HG02885 (cell line): ENCODE measurements at regions not wholly inside any gene's neighbourhood (a gene's known extent, or its start where the extent isn't known, plus 50 kb on each side); places are given as distances from the start of the nearest gene placed in this dataset.

Experiments used
- ATAC-seq: cut with Tn5 transposase; IDR thresholded peaks from one replicate; pipeline ENCODE4 v1.9.1; 2021; ENCODE audit warnings: mild to moderate bottlenecking; ENCODE audit not compliant: unreplicated experiment, poor library complexity

- no peak for ATAC-seq
Observed at GRCh38 chr3:104951426-104951825, 415.3 kb upstream of the ALCAM start.

DNA sequence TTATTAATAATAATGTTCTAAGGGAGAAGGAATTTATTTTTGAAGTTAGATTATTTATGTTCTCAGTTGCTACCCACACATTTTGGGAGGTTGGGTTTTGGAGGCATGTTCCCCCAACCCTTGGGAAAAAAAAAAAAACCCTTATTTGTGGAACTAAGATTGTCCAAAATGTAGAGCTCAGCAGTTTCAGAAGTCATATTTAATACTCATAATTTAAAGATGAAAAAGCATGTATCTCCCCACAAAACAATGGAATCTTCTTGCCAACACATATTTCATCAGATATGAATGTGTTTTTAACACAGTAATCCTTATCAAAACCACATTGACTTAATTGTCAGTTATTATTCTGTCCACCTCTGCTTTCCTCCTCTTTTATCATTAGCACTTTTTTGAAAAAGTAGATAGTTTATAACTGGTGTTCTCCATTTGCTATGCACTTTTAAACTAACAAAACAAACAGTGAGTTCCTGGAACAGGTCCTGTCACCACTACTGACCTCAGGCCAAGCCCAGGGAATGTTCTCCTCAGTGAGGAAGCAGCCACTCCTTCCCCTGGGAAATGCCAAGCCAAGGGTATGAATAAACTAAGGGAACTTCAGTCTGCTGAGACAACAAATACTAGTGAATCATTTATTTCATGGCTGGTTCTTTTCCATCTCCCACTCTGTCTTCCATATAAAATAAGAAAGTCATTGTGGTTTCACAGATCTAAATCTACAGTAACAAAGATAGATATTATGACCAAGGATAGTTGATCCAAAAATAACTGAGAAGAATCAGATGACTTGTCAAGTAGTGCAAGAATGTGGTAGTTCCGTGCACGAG is 414.4 kb upstream of the ALCAM start:
- ATAC-seq = no peak

DNA sequence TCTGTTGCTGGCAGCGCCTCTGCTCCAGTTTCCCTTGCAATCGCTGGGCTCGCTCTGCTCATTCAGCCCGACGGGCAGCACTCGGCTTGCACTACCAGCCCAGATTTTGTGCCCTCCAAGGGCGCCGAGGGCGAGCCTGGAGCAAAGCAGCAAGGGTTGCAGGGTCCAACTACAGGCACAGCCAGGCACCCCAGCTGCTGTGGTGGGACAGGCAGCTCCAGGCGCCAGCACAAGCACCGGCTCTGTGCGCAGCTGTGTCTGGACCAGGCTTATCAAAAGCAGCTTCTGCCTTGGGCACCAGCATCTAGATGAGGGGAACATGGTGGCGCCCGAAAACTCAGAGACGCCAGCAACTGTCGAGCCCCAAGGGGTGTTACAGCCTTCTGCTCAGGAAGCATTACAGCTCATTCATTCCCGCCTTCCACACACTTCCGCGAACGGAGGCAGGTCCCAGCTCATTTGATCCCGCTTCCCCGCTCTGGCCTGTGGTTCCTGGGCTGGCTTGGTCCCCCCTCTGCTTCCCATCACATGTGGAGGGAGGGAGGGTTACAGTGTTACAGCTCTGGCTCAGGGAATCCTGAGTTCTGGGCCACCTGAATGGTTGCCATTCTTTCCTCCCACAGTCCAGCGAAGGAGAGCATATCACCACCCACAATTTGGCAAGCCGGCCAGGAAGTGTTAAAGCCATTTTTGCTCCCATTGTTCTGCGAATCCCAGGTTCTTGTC is 409.9 kb upstream of the ALCAM start:
- ATAC-seq = no peak

- ATAC-seq = no peak
Observed at GRCh38 chr3:104960579-104960978, 406.1 kb upstream of the ALCAM start.

DNA sequence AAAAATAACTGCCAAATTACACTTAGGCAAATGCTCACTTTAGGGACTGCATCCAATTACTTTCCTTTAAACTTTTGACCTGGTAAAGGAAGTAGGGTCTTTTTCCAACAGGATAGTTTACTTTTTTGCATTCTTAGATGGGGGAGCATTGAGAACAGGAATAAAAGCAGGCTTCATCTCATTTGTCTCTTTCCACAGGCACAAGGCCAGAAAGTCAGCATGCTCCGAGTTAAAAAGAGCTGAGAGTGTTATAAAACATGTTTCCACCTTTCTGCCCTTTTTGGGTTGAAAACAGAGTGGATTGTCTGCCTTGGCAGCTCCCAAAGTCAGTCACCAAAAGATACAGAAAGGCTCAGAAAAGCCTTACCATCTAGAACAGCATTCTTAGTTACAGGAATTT is 404.9 kb upstream of the ALCAM start:
- no peak for ATAC-seq

DNA sequence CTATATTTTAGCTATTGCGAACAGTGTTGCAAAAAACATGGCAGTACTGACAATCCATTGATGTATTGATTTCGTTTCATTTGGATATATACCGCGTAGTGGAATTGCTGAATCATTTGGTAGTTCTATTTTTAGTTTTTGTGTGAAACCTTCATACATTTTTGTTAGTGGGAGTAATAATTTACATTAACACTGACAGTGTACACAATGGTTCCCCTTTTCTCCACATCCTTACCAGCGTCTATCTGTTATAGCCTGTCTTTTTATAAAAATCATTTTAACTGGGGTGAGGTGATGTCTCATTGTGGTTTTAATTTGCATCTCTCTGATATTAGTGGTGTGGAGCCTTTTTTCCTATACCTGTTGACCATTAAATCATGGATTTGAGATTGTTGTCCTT is 392.4 kb upstream of the ALCAM start:
- ATAC-seq = no peak

GRCh38 chr3:104977719-104978118 is 389.0 kb upstream of the ALCAM start:
- no peak for ATAC-seq

GRCh38 chr3:104982130-104982529 is 384.6 kb upstream of the ALCAM start:
- no peak for ATAC-seq

DNA sequence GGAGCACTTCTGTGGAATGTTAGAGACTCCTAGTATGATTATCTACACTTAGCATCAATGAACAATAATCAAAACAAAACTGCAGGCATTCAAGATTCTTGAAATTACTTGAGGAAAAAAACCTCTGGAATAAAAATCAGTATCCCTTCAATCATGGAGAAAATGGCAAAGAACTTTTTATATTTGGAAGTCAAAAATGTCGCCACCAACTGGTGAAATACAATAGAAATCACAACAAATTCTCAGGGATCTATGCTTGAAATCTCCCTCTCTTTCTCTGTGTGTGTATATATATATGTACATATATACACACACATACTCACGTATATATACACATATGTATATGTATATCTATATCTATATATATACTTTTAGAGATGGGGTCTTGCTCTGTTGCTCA is 378.9 kb upstream of the ALCAM start:
- no peak for ATAC-seq

DNA sequence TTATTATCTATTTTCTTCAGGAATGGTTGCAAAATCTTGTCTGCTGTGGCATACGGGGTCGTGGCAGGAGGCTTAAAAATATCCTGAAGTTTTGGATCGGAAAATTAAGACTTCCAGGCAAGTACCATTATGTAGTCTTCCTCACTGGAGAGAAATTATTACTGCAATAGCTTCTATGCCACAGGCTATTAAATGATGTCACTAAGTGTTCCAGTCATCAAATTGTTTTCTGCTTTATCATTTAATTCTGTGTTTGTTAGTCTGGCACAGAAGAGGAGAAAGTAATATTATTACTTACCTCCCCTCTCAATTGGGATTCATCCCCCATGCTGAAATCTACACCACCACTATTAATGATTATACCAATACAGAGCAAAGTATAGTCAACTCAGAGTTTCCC is 378.2 kb upstream of the ALCAM start:
- no peak for ATAC-seq

DNA sequence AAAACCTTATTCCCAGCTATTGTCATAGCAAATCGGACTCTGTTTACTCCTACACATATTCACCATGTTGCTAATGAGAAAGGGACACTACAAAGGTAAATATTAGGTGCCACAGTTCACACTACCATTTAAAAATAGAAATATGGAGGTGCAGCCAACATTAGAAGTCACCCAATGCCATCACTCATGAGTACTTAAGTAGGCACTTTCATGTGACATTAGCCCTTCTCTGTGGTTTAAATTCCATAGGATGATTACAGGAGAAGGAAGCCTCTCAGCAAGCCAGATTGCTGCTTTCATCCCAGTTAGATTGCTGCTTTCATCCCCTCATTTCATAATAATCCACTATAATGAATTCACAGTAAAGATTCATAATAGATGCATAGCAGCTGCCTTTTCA is 376.8 kb upstream of the ALCAM start:
- ATAC-seq = no peak

DNA sequence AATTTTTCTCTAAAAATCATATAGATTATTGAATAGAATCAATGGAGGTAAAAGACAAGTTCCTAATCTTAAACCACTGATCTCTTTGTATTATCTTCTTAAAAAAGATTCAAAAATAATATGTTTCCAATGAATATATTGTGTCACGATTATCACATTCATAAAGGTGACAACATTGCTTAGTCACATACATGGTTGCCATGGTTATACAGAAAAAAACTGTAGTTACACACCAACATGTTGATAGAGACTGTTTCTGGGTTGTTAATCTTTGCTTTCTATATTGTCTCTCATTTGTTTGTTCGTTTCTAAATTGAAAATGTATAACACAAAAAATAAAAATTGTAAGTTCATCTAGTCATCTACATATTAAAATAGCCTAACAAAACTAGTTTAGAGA is 376.0 kb upstream of the ALCAM start:
- no peak for ATAC-seq

- no peak for ATAC-seq
Observed at GRCh38 chr3:104992676-104993075, 374.0 kb upstream of the ALCAM start.

DNA sequence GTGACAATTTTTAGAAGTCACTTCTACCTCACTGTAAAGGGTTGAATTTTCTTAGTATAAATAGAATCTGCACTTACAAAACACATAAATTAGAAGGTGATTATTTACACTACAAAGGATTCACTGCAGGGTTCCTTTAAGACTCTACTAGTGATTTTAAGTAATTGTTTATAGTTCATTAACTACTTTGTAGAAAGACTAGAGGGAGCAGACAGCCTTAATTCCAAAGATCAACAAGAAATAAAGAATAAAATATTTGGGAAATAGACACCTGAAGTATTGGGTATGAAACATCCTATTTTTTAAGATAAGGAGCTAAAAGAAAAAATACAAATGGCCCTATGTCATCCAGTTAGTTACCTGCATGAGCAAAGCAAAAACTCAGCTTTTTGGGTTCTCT is 360.5 kb upstream of the ALCAM start:
- ATAC-seq = no peak

DNA sequence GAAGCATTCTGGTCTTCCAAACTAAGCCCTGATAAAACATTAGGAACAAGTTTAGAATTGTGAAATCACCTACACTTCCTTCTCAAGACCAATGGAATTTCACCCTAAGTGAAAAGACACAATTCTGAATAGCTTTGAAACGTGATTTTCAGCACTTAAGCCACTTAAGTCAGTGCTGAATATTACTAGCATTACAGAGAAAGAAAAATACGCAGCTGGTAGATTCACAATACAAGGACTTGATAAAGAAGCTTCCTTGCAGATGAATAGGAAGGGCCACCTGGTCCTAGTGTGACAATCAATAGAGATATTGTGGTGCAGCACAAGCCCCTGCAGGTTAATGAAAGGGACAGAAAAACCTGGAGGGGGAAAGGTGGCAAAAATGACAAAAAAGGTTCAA is 353.1 kb upstream of the ALCAM start:
- no peak for ATAC-seq

DNA sequence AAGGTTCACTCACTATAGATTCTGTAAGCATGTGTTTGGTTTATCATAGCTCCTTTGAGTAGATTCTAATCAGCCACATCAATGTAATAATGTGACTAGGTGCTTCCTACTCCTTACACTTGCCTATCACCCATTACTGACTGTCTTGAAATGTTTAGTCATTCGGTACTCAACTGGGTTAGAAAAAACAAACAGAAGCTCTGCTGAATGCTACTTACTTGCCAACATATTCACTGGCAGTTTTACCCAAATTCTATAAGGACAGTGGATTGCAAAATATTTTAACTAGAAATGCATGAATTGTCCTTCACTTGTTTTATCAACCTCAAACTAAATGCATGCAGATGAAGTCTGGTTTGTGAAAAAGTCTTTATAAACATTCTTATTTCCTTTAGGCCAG is 352.1 kb upstream of the ALCAM start:
- no peak for ATAC-seq

DNA sequence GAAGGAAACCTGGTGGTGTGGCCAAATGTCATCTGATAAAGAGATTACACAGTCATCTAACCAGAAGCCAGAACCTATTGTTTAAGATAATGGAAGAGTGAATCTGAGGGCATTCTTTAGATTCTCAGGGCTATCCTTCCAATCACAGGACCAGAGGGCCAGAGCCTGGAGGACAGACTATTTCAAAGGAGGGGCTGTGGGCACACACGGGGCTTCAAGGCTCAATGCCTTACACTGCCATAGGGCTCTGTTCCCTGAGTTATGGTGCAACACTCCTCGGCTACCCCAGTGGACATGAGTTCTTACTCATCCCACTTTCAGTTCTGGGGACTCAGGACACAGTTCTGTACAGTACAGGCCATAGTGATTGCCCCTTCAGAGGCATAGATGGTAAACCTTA is 343.9 kb upstream of the ALCAM start:
- ATAC-seq = no peak

GRCh38 chr3:105030211-105030610 is 336.5 kb upstream of the ALCAM start:
- no peak for ATAC-seq

- ATAC-seq = no peak
Observed at GRCh38 chr3:105032541-105032940, 334.2 kb upstream of the ALCAM start.

- no peak for ATAC-seq
Observed at GRCh38 chr3:105033081-105033480, 333.6 kb upstream of the ALCAM start.

DNA sequence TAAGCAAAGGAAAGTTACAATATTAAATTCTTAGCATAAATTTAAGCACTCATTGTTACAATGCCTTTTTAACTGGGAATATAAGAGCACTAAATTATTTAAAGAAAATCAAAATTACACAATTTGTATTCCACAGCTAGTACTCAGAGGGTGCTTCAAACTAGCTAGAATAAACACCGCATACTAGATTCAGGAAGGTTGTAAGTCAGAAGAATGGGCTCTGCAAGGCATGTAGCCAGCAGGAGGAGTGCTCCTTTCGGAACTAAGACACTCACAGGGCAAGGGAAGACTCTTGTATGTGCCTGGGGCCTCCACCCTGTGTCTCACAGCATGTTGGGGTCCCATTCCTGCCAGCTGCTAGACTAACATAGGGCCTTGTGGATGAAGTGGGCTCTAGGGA is 327.7 kb upstream of the ALCAM start:
- no peak for ATAC-seq

DNA sequence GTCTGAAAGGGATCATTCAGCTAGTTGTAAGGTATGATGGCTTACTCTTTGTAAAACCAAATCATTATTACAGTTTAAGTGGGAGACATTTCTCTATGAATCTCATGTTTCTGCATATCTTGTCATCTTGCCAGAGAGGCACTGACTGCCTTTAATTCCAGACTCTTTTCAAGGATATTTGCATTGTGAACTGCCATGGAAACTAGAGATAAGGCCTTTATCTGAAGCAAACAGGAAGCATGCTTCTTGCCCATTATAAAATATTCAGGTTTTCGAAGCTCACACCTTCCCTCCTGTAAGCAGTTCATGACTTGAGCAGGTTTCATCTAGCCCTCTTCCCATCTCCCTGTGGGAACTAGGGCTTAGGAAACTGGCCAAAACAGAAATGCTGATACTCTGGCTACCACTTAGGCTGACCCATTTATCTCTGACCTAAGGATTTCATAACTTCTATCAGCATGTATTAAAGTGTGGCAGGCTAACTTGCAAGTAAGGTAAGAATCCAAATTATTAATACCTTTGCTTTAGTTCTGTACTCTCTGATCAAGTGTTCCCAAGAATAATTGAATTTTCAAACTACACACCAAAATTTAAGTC is 326.6 kb upstream of the ALCAM start:
- no peak for ATAC-seq
